Dendritic cell treated with granulocyte-macrophage colony-stimulating factor and Interleukin-4, amounts not matched to agents 40 ng/mL and 50 ng/mL, for 4 days (primary cell): ENCODE measurements at regions not wholly inside any gene's neighbourhood (a gene's known extent, or its start where the extent isn't known, plus 50 kb on each side); places are given as distances from the start of the nearest gene placed in this dataset.

ENCODE experiments used
- H3K27ac Mint-ChIP-seq: one replicate; pipeline ENCODE4 v1.8.0; 2022; ENCODE audit warnings: mild to moderate bottlenecking, mixed read lengths
- H3K27me3 Mint-ChIP-seq: one replicate; pipeline ENCODE4 v1.8.0; 2022; ENCODE audit warnings: mild to moderate bottlenecking, mixed read lengths
- H3K36me3 Mint-ChIP-seq: one replicate; pipeline ENCODE4 v1.8.0; 2022; ENCODE audit warnings: low read depth, mixed read lengths
- H3K4me1 Mint-ChIP-seq: one replicate; pipeline ENCODE4 v1.8.0; 2022; ENCODE audit warnings: low read depth, mixed read lengths
- H3K4me3 Mint-ChIP-seq: one replicate; pipeline ENCODE4 v1.8.0; 2022; ENCODE audit warnings: mild to moderate bottlenecking, moderate library complexity, mixed read lengths
- H3K9me3 Mint-ChIP-seq: one replicate; pipeline ENCODE4 v1.8.0; 2022; ENCODE audit warnings: mixed read lengths
- intact Hi-C: fragments of 100-400 bp; cut with micrococcal nuclease; formaldehyde crosslinking; loops from one replicate; pipeline ENCODE4 v1.15.0; 2022

DNA sequence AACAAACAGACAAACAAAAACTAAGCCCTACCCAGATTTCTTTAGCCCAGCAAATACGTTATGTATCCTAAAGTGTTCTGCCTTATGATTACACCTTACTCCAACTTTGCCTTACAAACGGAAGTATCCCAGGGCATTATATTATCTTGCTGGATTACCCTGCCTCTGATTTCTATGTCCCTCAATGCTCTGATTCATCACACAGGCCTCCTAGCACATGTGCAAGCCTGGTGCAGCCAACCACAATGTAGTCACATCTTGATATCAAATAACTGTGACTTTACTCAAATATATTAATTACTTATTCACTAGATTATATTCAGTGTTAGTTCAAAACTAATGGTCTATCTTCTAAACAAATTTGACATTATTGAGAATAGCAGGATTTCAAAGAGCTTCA, 598.6 kb downstream of the TBC1D32 start:
- no peaks in the 10 kb centered on the region for H3K36me3 Mint-ChIP-seq
- no peaks in the 10 kb centered on the region for H3K4me1 Mint-ChIP-seq
- no peaks in the 10 kb centered on the region for H3K27me3 Mint-ChIP-seq
- no peak overlapping the region for H3K27ac Mint-ChIP-seq
- intact Hi-C loops, result no loop called here
- H3K9me3 Mint-ChIP-seq, result peaks cover 5% of the 10 kb centered on the region
- H3K4me3 Mint-ChIP-seq, result no peak overlapping the region

DNA sequence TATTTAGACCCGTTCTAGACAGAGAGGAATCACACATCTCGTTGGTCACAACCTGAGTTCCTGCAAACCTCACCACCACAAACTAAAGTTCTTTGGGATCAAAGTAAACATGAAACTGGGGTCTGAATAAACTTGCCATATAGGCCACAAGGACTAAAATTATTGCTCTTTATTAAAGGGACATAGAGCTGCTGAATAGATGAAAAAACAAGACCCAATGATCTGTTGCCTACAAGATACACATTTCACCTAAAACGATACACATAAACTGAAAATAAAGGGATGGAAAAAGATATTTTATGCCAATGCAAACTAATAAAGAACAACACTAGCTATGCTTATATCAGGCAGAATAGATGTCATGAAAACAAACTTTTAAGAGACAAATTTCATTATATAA, 623.0 kb downstream of the TBC1D32 start:
- intact Hi-C loops, result no loop called here

GRCh38 chr6:120700001-120700400, 634.3 kb downstream of the TBC1D32 start:
- Mint-ChIP-seq H3K9me3 (peaks cover 24% of the 10 kb centered on the region), H3K36me3 (no peaks in the 10 kb centered on the region), H3K27me3 (no peaks in the 10 kb centered on the region), H3K4me3 (no peak overlapping the region), H3K27ac (no peak overlapping the region), H3K4me1 (no peaks in the 10 kb centered on the region)
- intact Hi-C loops, result no loop called here

More for the DNA sequence above, 623.0 kb downstream of the TBC1D32 start:
- Mint-ChIP-seq H3K4me1 (no peaks in the 10 kb centered on the region), H3K27me3 (no peaks in the 10 kb centered on the region), H3K36me3 (no peaks in the 10 kb centered on the region), H3K4me3 (no peak overlapping the region), H3K27ac (no peak overlapping the region), H3K9me3 (peaks cover 67% of the 10 kb centered on the region)

GRCh38 chr6:120686492-120686891, 647.8 kb downstream of the TBC1D32 start:
- Mint-ChIP-seq H3K4me3 (no peak overlapping the region), H3K27me3 (no peaks in the 10 kb centered on the region), H3K27ac (no peak overlapping the region), H3K9me3 (no peaks in the 10 kb centered on the region), H3K36me3 (no peaks in the 10 kb centered on the region), H3K4me1 (no peaks in the 10 kb centered on the region)
- intact Hi-C loops, result no loop called here

DNA sequence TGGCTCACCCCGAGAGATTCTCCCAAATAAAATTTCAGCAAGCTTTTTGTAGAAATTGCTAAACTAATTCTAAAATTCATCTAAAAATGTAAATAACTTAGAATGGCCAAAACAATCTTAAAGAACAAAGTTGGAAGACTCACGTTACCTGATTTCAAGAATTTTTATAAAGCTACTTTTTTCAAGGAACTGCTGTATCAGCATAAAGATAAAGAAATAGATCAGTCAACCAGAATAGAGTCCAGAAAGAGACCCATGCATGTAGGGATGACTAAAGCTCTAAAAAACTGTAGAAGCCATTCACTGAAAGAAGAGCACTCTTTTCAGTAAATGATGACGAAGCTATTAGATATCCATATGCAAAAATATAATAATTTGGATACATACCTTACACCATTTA, 652.1 kb downstream of the TBC1D32 start:
- Mint-ChIP-seq H3K4me1 (no peaks in the 10 kb centered on the region), H3K4me3 (no peak overlapping the region), H3K9me3 (peaks cover 9% of the 10 kb centered on the region)

DNA sequence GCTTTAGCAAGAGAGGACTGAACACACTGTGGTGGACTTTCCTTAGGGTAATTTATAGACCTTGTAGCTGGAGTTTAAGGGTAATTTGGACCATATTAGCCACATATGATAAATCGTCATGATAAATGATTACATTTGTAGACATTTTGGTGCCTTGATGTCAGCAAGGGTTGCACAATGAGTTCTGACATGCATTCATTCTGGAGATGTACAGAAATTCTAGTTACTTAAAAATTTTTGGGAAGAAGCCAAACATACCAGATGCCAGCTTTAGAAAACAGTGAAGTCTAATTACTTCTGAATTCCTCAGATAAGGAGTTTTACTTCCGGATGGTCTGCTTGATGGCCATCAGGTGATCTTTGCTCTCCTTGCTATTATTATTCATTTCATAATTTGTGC, 653.1 kb downstream of the TBC1D32 start:
- Mint-ChIP-seq H3K27me3 (no peaks in the 10 kb centered on the region), H3K36me3 (no peaks in the 10 kb centered on the region), H3K4me1 (no peaks in the 10 kb centered on the region), H3K27ac (no peak overlapping the region), H3K9me3 (peaks cover 17% of the 10 kb centered on the region), H3K4me3 (no peak overlapping the region)
- intact Hi-C loops, result no loop called here

More for the DNA sequence above, 652.1 kb downstream of the TBC1D32 start:
- intact Hi-C loops, result no loop called here
- Mint-ChIP-seq H3K36me3 (no peaks in the 10 kb centered on the region), H3K27ac (no peak overlapping the region), H3K27me3 (no peaks in the 10 kb centered on the region)

GRCh38 chr6:120675886-120676285, 658.4 kb downstream of the TBC1D32 start:
- Mint-ChIP-seq H3K27ac (no peak overlapping the region), H3K4me3 (no peak overlapping the region), H3K4me1 (no peaks in the 10 kb centered on the region), H3K9me3 (peaks cover 12% of the 10 kb centered on the region), H3K36me3 (no peaks in the 10 kb centered on the region), H3K27me3 (no peaks in the 10 kb centered on the region)
- intact Hi-C loops, result no loop called here

DNA sequence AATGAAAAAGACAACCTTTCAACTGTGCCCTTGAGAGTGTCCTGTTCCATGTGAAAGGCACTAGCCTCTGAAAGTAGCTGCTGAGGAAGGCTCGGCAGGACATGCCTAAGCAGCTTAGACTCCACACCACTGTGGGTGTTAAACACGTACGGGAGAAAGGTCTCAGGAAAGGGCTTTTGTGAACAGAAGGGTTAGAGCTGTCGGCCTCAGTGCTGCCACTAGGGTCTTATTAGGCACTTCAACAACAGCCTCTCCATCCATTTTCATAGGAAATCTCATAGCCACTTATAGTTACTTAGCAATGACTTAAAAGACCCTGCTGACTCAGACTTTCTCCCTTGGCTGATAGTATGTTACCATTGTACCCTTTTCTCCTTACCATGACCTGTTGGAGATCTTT, 662.8 kb downstream of the TBC1D32 start:
- Mint-ChIP-seq H3K27ac (no peak overlapping the region), H3K36me3 (no peaks in the 10 kb centered on the region), H3K4me3 (no peak overlapping the region), H3K9me3 (peaks cover 22% of the 10 kb centered on the region), H3K4me1 (no peaks in the 10 kb centered on the region), H3K27me3 (no peaks in the 10 kb centered on the region)
- intact Hi-C loops, result no loop called here

- no peak overlapping the region for H3K27ac Mint-ChIP-seq
- intact Hi-C loops, result no loop called here
- peaks cover 11% of the 10 kb centered on the region for H3K9me3 Mint-ChIP-seq
- no peak overlapping the region for H3K4me3 Mint-ChIP-seq
- no peaks in the 10 kb centered on the region for H3K36me3 Mint-ChIP-seq
- no peaks in the 10 kb centered on the region for H3K4me1 Mint-ChIP-seq
- H3K27me3 Mint-ChIP-seq, result no peaks in the 10 kb centered on the region
Observed at GRCh38 chr6:120652506-120652905, 681.8 kb downstream of the TBC1D32 start.

DNA sequence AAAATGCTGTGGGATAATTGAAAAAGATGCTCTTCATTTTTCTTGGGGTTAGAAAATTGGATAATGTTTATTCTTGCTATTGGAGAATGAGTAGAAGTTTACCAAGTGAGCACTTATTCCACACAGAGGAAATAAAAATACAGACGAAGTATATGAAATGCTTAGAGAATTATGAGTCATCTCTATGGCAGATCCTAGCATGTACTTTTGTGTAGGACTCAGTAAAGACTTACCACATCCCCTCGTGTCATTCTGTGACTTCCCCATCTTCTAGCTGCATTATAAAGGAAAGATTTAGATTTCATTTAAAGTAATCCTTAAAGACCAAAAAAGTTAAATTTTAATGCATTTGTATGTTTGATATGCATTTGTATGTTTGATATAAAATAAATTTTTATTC, 685.6 kb downstream of the TBC1D32 start:
- Mint-ChIP-seq H3K4me1 (no peaks in the 10 kb centered on the region), H3K27me3 (no peaks in the 10 kb centered on the region), H3K9me3 (peaks cover 12% of the 10 kb centered on the region), H3K4me3 (no peak overlapping the region), H3K36me3 (no peaks in the 10 kb centered on the region), H3K27ac (no peak overlapping the region)
- intact Hi-C loops, result no loop called here

DNA sequence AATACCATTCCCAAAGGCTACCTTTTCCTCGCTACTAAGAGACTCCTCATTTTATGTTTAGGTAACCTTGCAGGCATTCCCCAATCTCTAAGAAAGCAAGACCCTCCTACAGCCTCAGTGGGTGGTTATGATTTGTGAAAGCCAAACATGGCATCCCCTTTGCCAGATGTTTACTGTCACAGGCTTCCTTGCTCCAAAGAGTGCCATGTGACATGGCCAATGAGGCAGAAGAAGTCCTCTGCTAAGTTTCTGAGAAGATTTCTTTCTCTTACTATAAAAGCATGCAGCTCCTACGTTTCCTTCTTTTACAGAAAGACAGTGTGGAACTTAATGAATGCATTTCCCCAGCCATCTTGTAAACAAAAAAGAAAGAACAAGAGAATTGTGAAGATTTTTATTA, 688.2 kb downstream of the TBC1D32 start:
- H3K27ac Mint-ChIP-seq, result no peak overlapping the region
- H3K9me3 Mint-ChIP-seq, result peaks cover 12% of the 10 kb centered on the region
- no peaks in the 10 kb centered on the region for H3K27me3 Mint-ChIP-seq
- no peaks in the 10 kb centered on the region for H3K4me1 Mint-ChIP-seq
- H3K36me3 Mint-ChIP-seq, result no peaks in the 10 kb centered on the region
- H3K4me3 Mint-ChIP-seq, result no peak overlapping the region
- intact Hi-C loops, result no loop called here

DNA sequence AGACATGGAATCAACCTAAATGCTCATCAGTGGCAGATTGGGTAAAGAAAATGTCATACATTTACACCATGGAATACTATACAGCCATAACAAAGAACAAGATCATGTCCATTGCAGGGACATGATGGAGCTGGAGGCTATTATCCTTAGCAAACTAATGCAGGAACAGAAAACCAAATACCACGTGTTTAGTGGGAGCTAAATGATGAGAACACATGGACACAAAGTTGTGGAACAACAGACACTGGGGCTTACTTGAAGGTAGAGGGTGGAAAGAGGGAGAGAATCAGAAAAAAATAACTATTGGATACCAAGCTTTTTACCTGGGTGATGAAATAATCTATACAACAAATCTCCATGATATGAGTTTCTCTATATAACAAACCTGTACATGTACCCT, 701.3 kb downstream of the TBC1D32 start:
- Mint-ChIP-seq H3K4me3 (no peak overlapping the region), H3K27me3 (no peaks in the 10 kb centered on the region), H3K9me3 (peaks cover 2% of the 10 kb centered on the region), H3K36me3 (no peaks in the 10 kb centered on the region), H3K27ac (no peak overlapping the region), H3K4me1 (no peaks in the 10 kb centered on the region)
- intact Hi-C loops, result no loop called here

- H3K4me1 Mint-ChIP-seq, result no peaks in the 10 kb centered on the region
- no peak overlapping the region for H3K4me3 Mint-ChIP-seq
- H3K36me3 Mint-ChIP-seq, result no peaks in the 10 kb centered on the region
- H3K27ac Mint-ChIP-seq, result no peak overlapping the region
- intact Hi-C loops, result no loop called here
- peaks cover 9% of the 10 kb centered on the region for H3K9me3 Mint-ChIP-seq
- no peaks in the 10 kb centered on the region for H3K27me3 Mint-ChIP-seq
Observed at GRCh38 chr6:120627612-120628011, 706.7 kb downstream of the TBC1D32 start.

GRCh38 chr6:120622127-120622631, 712.1 kb downstream of the TBC1D32 start:
- no peaks in the 10 kb centered on the region for H3K9me3 Mint-ChIP-seq
- H3K27ac Mint-ChIP-seq, result no peak overlapping the region
- no peaks in the 10 kb centered on the region for H3K4me1 Mint-ChIP-seq
- intact Hi-C loops, result no loop called here
- H3K36me3 Mint-ChIP-seq, result no peaks in the 10 kb centered on the region
- H3K27me3 Mint-ChIP-seq, result no peaks in the 10 kb centered on the region
- H3K4me3 Mint-ChIP-seq, result no peak overlapping the region

- intact Hi-C loops, result no loop called here
- Mint-ChIP-seq H3K4me3 (no peak overlapping the region), H3K4me1 (no peaks in the 10 kb centered on the region), H3K9me3 (no peaks in the 10 kb centered on the region), H3K27ac (no peak overlapping the region), H3K27me3 (no peaks in the 10 kb centered on the region), H3K36me3 (no peaks in the 10 kb centered on the region)
Observed at GRCh38 chr6:120620900-120621299, 713.4 kb downstream of the TBC1D32 start.
